ENCODE measurements at regions not wholly inside any gene's neighbourhood (a gene's known extent, or its start where the extent isn't known, plus 50 kb on each side); places are given as distances from the start of the nearest gene placed in this dataset.
"Not testable (repeated sequence)": the region's sequence is repeated elsewhere in the genome, so short reads cannot be mapped to it uniquely, and the experiment has no call there.

GRCh38 chr7:41428381-41428780, 274.5 kb downstream of the INHBA start:
- DNase-seq (ENCODE audit: low spot score), result no peak

GRCh38 chr7:41425926-41426325, 277.0 kb downstream of the INHBA start:
- no peak for DNase-seq (ENCODE audit: low spot score)

GRCh38 chr7:41421056-41421455, 281.8 kb downstream of the INHBA start:
- DNase-seq (ENCODE audit: low spot score), result no peak

GRCh38 chr7:41420421-41420820, 282.5 kb downstream of the INHBA start:
- DNase-seq (ENCODE audit: low spot score), result no peak

GRCh38 chr7:41418337-41418736, 284.6 kb downstream of the INHBA start:
- DNase-seq (ENCODE audit: low spot score), result no peak

GRCh38 chr7:41416208-41416595, 286.7 kb downstream of the INHBA start:
- DNase-seq (ENCODE audit: low spot score), result no peak

GRCh38 chr7:41415471-41416207, 287.3 kb downstream of the INHBA start:
- peak; percentile 9 for DNase-seq (ENCODE audit: low spot score)

- DNase-seq (ENCODE audit: low spot score), result no peak
Measured at GRCh38 chr7:41415051-41415450, 287.8 kb downstream of the INHBA start.

GRCh38 chr7:41404375-41405074, 298.4 kb downstream of the INHBA start:
- DNase-seq (ENCODE audit: low spot score), result no peak

- no peak for DNase-seq (ENCODE audit: low spot score)
Measured at GRCh38 chr7:41403291-41403690, 299.6 kb downstream of the INHBA start.

- no peak for DNase-seq (ENCODE audit: low spot score)
Measured at GRCh38 chr7:41401833-41402232, 301.1 kb downstream of the INHBA start.

- no peak for DNase-seq (ENCODE audit: low spot score)
Measured at GRCh38 chr7:41399171-41399570, 303.7 kb downstream of the INHBA start.

- no peak for DNase-seq (ENCODE audit: low spot score)
Measured at GRCh38 chr7:41391818-41392217, 311.1 kb downstream of the INHBA start.

GRCh38 chr7:41388933-41389332, 314.0 kb downstream of the INHBA start:
- not testable (repeated sequence) for DNase-seq (ENCODE audit: low spot score)

GRCh38 chr7:41385996-41386395, 316.9 kb downstream of the INHBA start:
- no peak for DNase-seq (ENCODE audit: low spot score)

- DNase-seq (ENCODE audit: low spot score), result no peak
Measured at GRCh38 chr7:41384418-41384817, 318.5 kb downstream of the INHBA start.

- DNase-seq (ENCODE audit: low spot score), result no peak
Measured at GRCh38 chr7:41383596-41383995, 319.3 kb downstream of the INHBA start.

- DNase-seq (ENCODE audit: low spot score), result no peak
Measured at GRCh38 chr7:41378156-41378555, 324.7 kb downstream of the INHBA start.

- DNase-seq (ENCODE audit: low spot score), result no peak
Measured at GRCh38 chr7:41375582-41375981, 327.3 kb downstream of the INHBA start.

GRCh38 chr7:41374150-41374848, 328.6 kb downstream of the INHBA start:
- no peak for DNase-seq (ENCODE audit: low spot score)

GRCh38 chr7:41367967-41368882, 334.7 kb downstream of the INHBA start:
- no peak for DNase-seq (ENCODE audit: low spot score)

GRCh38 chr7:41351091-41351490, 351.8 kb downstream of the INHBA start:
- no peak for DNase-seq (ENCODE audit: low spot score)
